ENCODE measurements at regions not wholly inside any gene's neighbourhood (a gene's known extent, or its start where the extent isn't known, plus 50 kb on each side); places are given as distances from the start of the nearest gene placed in this dataset.

DNA sequence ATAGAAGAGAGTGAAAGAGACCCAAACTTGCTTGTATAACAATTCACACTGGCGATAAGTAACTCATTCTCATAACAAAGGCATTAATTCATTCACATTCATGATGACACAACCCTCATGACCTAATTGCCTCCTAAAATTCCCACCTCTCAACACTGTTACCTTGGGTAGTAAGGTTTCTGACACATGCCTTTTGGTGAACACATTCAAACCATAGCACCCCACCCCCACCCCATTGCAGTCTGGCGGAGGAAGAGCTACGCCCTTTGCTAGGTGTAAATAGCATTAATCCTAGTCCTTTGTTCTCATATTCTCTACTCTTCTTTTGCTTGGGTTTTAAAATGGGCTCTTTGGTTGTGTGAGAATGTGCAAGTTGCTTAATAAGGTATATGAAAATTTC lies 361.5 kb downstream of the DSEL start:
- H3K4me3 ChIP-seq (ENCODE audit: low read length) = no peak overlapping the region
- no peaks in the 10 kb centered on the region for H3F3A ChIP-seq (ENCODE audit: control insufficient read depth, insufficient read depth)
- no peaks in the 10 kb centered on the region for H3K36me3 ChIP-seq (ENCODE audit: control insufficient read depth, low read length)
- no peaks in the 10 kb centered on the region for H3K79me2 ChIP-seq (ENCODE audit: control insufficient read depth, low read length)
- no peak overlapping the region for H3K4me2 ChIP-seq (ENCODE audit: low read length)
- no peaks in the 10 kb centered on the region for H3K4me1 ChIP-seq (ENCODE audit: control insufficient read depth, low read length)
- TF ChIP-seq, protein P1, sequence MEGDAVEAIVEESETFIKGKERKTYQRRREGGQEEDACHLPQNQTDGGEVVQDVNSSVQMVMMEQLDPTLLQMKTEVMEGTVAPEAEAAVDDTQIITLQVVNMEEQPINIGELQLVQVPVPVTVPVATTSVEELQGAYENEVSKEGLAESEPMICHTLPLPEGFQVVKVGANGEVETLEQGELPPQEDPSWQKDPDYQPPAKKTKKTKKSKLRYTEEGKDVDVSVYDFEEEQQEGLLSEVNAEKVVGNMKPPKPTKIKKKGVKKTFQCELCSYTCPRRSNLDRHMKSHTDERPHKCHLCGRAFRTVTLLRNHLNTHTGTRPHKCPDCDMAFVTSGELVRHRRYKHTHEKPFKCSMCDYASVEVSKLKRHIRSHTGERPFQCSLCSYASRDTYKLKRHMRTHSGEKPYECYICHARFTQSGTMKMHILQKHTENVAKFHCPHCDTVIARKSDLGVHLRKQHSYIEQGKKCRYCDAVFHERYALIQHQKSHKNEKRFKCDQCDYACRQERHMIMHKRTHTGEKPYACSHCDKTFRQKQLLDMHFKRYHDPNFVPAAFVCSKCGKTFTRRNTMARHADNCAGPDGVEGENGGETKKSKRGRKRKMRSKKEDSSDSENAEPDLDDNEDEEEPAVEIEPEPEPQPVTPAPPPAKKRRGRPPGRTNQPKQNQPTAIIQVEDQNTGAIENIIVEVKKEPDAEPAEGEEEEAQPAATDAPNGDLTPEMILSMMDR (IDR thresholded peaks at IDR 0.05; ENCODE audit: low read depth, low read length, poor library complexity, severe bottlenecking) = no peak
- no peak for TF ChIP-seq EZH2phosphoT487 (IDR thresholded peaks at IDR 0.05; ENCODE audit: borderline replicate concordance, low read length)
- no peaks in the 10 kb centered on the region for H3K27me3 ChIP-seq (ENCODE audit: control insufficient read depth, low read length)
- H4K20me1 ChIP-seq (ENCODE audit: control insufficient read depth, insufficient read depth, low read depth, low read length) = no peaks in the 10 kb centered on the region
- H3K9me2 ChIP-seq (replicated peaks; ENCODE audit: control insufficient read depth, low read length) = no peaks in the 10 kb centered on the region; the same call in 1 of the 2 replicates
- no peaks in the 10 kb centered on the region for H3K9me3 ChIP-seq (ENCODE audit: control insufficient read depth, insufficient read depth, low read length)
- H3K27ac ChIP-seq (ENCODE audit: low read depth, low read length) = no peak overlapping the region

GRCh38 chr18:67151366-67151765 lies 365.2 kb downstream of the DSEL start:
- H3K9me3 ChIP-seq (ENCODE audit: control insufficient read depth, insufficient read depth, low read length) = no peaks in the 10 kb centered on the region
- H3K9me2 ChIP-seq (replicated peaks; ENCODE audit: control insufficient read depth, low read length) = no peaks in the 10 kb centered on the region; the same call in 1 of the 2 replicates
- no peak overlapping the region for H3K4me2 ChIP-seq (ENCODE audit: low read length)
- H3F3A ChIP-seq (ENCODE audit: control insufficient read depth, insufficient read depth) = no peaks in the 10 kb centered on the region
- no peak overlapping the region for H3K4me3 ChIP-seq (ENCODE audit: low read length)
- H3K27ac ChIP-seq (ENCODE audit: low read depth, low read length) = no peak overlapping the region
- no peaks in the 10 kb centered on the region for H3K27me3 ChIP-seq (ENCODE audit: control insufficient read depth, low read length)
- no peaks in the 10 kb centered on the region for H4K20me1 ChIP-seq (ENCODE audit: control insufficient read depth, insufficient read depth, low read depth, low read length)
- no peaks in the 10 kb centered on the region for H3K4me1 ChIP-seq (ENCODE audit: control insufficient read depth, low read length)
- H3K79me2 ChIP-seq (ENCODE audit: control insufficient read depth, low read length) = no peaks in the 10 kb centered on the region
- TF ChIP-seq EZH2phosphoT487 (IDR thresholded peaks at IDR 0.05; ENCODE audit: borderline replicate concordance, low read length) = no peak
- TF ChIP-seq, protein P1 (IDR thresholded peaks at IDR 0.05; ENCODE audit: low read depth, low read length, poor library complexity, severe bottlenecking) = no peak
- no peaks in the 10 kb centered on the region for H3K36me3 ChIP-seq (ENCODE audit: control insufficient read depth, low read length)

- Histone ChIP-seq H3K27ac (ENCODE audit: low read depth, low read length) (no peak overlapping the region), H4K20me1 (ENCODE audit: control insufficient read depth, insufficient read depth, low read depth, low read length) (no peaks in the 10 kb centered on the region), H3K36me3 (ENCODE audit: control insufficient read depth, low read length) (no peaks in the 10 kb centered on the region), H3K4me3 (ENCODE audit: low read length) (no peak overlapping the region), H3K27me3 (ENCODE audit: control insufficient read depth, low read length) (no peaks in the 10 kb centered on the region), H3K79me2 (ENCODE audit: control insufficient read depth, low read length) (no peaks in the 10 kb centered on the region), H3K9me3 (ENCODE audit: control insufficient read depth, insufficient read depth, low read length) (no peaks in the 10 kb centered on the region), H3K4me1 (ENCODE audit: control insufficient read depth, low read length) (no peaks in the 10 kb centered on the region), H3F3A (ENCODE audit: control insufficient read depth, insufficient read depth) (no peaks in the 10 kb centered on the region), H3K9me2 (replicated peaks; ENCODE audit: control insufficient read depth, low read length) (no peaks in the 10 kb centered on the region), H3K4me2 (ENCODE audit: low read length) (no peak overlapping the region)
- no peak for TF ChIP-seq EZH2phosphoT487 (IDR thresholded peaks at IDR 0.05; ENCODE audit: borderline replicate concordance, low read length)
- TF ChIP-seq, protein P1 (IDR thresholded peaks at IDR 0.05; ENCODE audit: low read depth, low read length, poor library complexity, severe bottlenecking) = no peak
Observed at GRCh38 chr18:67145586-67146292, 370.8 kb downstream of the DSEL start.
